SK-N-MC (cell line): ENCODE measurements at regions not wholly inside any gene's neighbourhood (a gene's known extent, or its start where the extent isn't known, plus 50 kb on each side); places are given as distances from the start of the nearest gene placed in this dataset.
"Not testable (repeated sequence)": the region's sequence is repeated elsewhere in the genome, so short reads cannot be mapped to it uniquely, and the experiment has no call there.

Experiments
- DNase-seq: peaks from one replicate; pipeline ENCODE4 v3.0.0-alpha.2; 2011; ENCODE audit warnings: low read depth, low spot score
- H3K27ac ChIP-seq: fragments of 200-600 bp; sonication (generic); 2 replicates; pipeline ENCODE4 v1.5.1; 2016; ENCODE audit warnings: mixed run types
- H3K36me3 ChIP-seq: fragments of 200-600 bp; sonication (generic); 2 replicates; pipeline ENCODE4 v1.6.1; 2017; ENCODE audit warnings: antibody characterized with exemption, low read length, mixed read lengths; ENCODE audit not compliant: insufficient read depth
- H3K4me3 ChIP-seq: fragments of 200-600 bp; sonication (generic); 2 replicates; pipeline ENCODE4 v1.5.1; 2016
- H3K9ac ChIP-seq: fragments of 200-600 bp; sonication (generic); 2 replicates; pipeline ENCODE4 v1.8.0; 2017; ENCODE audit warnings: mixed run types, mixed read lengths; ENCODE audit not compliant: insufficient read length
- H3K9me3 ChIP-seq: fragments of 200-600 bp; sonication (generic); 2 replicates; pipeline ENCODE4 v1.6.1; 2017; ENCODE audit warnings: low read depth, mild to moderate bottlenecking, antibody characterized with exemption, low read length, moderate library complexity, mixed read lengths
- EZH2 ChIP-seq: fragments of 200-600 bp; sonication (generic); IDR thresholded peaks from one replicate; pipeline ENCODE4 v1.6.1; 2017; ENCODE audit warnings: antibody characterized with exemption
- FOXP2 ChIP-seq: optimal IDR thresholded peaks from 2 replicates; pipeline ENCODE3; 2011; ENCODE audit warnings: mild to moderate bottlenecking, moderate library complexity; ENCODE audit not compliant: insufficient read depth; ENCODE audit errors: extremely low read length, control extremely low read depth
- POLR2AphosphoS5 ChIP-seq: IDR thresholded peaks from 2 replicates; pipeline ENCODE4 v1.6.1; 2012; ENCODE audit warnings: mild to moderate bottlenecking, low read depth, low read length, borderline replicate concordance

DNA sequence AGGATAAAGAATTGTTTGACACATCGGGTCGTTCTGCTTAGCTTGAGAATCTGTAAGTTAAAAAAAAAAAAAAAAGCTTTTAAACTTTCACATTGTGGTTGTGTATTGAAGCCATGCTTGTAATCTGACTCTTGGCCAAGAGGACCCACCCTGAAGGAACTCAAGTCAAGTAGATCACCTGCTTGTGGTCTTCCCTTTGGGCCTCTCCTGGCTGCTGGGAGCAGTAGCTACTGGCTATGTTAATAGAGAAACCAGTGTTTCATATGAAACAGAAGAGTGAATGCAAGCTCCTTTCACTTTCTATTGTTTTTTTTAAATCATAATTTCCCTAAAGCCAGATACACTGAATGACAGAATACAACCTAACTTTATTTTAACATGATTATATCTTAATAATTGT, 402.4 kb upstream of the NDST4 start:
- DNase-seq, result no peak
- H3K36me3 ChIP-seq, result no peaks in the 10 kb centered on the region
- TF ChIP-seq FOXP2, result no peak
- TF ChIP-seq POLR2AphosphoS5, result no peak
- no peak for TF ChIP-seq EZH2
- no peak overlapping the region for H3K4me3 ChIP-seq
- H3K9ac ChIP-seq, result no peak overlapping the region
- no peaks in the 10 kb centered on the region for H3K9me3 ChIP-seq
- no peak overlapping the region for H3K27ac ChIP-seq

DNA sequence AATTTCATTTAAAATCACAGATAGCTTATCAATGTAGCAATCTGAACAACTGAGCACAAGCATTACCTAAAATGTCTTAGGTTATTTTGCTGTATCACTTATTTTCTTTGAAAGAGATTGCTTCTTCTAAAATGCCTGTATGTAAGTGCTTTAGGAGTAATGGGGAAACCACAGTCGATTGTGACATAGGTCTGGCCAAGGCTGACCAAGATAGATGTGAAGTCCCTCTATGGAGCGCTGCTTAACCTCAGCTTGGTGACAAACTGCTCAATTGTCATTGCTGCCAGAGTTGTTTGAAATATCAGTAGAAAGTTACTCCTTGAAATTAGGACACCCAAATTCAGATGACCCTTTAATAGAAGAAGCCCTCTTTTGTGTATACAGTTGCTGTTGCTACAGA, 401.9 kb upstream of the NDST4 start:
- Histone ChIP-seq H3K9ac (no peak overlapping the region), H3K4me3 (no peak overlapping the region), H3K36me3 (no peaks in the 10 kb centered on the region), H3K9me3 (no peaks in the 10 kb centered on the region), H3K27ac (no peak overlapping the region)
- DNase-seq, result no peak
- no peak for TF ChIP-seq POLR2AphosphoS5
- TF ChIP-seq EZH2, result no peak
- TF ChIP-seq FOXP2, result no peak

DNA sequence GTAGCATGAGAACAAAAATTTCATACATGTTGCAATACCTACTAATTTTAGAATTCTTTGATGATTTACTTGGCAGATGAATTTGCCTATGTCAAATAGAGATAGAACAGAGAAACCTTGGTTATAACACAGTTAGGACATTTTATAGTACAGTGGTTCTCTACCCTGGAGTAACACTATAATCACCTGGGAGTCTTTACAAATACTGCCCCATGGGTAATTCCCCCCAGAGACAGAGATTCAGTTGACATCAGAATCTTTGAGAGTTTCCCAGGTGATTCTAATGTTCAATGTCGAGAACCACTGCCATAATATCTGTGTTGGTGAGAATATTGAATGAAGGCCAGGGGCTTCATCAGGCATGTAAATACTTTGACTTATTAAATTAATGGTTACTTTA, 401.3 kb upstream of the NDST4 start:
- no peak for DNase-seq
- no peak overlapping the region for H3K9ac ChIP-seq

DNA sequence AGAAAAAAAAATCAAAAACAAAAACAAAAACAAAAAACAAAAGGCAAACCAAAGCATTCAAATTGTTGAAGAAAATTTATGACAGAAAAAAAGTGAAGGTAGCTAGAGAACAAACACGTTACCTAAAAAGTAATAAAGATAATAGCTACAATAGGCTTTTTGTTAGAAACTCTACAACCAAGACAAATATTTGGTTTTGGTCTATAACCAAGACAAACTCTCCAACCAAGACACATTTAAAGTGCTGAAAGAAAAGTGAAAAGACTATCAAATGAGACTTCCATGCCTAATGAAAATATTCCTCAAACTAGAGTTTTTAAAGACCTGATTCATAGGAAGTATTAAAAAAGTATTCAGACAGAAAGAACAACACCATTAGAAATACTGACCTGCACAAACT, 391.9 kb upstream of the NDST4 start:
- no peak overlapping the region for H3K4me3 ChIP-seq
- H3K36me3 ChIP-seq, result no peaks in the 10 kb centered on the region
- H3K9ac ChIP-seq, result no peak overlapping the region
- H3K9me3 ChIP-seq, result no peaks in the 10 kb centered on the region
- H3K27ac ChIP-seq, result no peak overlapping the region
- no peak for DNase-seq
- TF ChIP-seq POLR2AphosphoS5, result no peak
- no peak for TF ChIP-seq EZH2
- no peak for TF ChIP-seq FOXP2

More for the DNA sequence above, 401.3 kb upstream of the NDST4 start:
- Histone ChIP-seq H3K4me3 (no peak overlapping the region), H3K27ac (no peak overlapping the region), H3K9me3 (no peaks in the 10 kb centered on the region), H3K36me3 (no peaks in the 10 kb centered on the region)
- TF ChIP-seq FOXP2, result no peak
- no peak for TF ChIP-seq EZH2
- no peak for TF ChIP-seq POLR2AphosphoS5

DNA sequence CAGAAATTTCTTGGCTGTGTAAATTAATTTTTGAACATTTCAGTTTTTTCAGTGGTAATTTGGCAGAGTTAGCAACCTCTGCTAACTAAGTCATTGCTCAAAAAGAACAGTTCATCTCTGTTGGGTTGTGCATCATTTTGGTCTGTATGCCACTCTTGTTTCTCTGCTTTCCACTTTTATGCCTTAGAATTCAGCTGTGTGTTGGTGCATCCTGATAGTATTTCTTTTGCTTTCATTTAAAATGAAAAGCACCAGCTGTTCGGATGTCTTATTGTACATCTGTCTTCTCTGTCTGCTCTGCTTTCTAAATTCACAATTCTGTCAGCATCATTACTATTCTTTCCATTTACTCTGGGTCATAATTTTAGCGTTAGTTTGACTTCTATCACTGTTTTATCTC, 388.2 kb upstream of the NDST4 start:
- TF ChIP-seq FOXP2 (no peak), POLR2AphosphoS5 (no peak), EZH2 (no peak)
- no peak overlapping the region for H3K9ac ChIP-seq
- H3K36me3 ChIP-seq, result no peaks in the 10 kb centered on the region
- H3K27ac ChIP-seq, result no peak overlapping the region
- no peak overlapping the region for H3K4me3 ChIP-seq
- H3K9me3 ChIP-seq, result 0 out of 2 replicates have a peak, but pooled peaks cover 4% of the 10 kb centered on the region
- no peak for DNase-seq

DNA sequence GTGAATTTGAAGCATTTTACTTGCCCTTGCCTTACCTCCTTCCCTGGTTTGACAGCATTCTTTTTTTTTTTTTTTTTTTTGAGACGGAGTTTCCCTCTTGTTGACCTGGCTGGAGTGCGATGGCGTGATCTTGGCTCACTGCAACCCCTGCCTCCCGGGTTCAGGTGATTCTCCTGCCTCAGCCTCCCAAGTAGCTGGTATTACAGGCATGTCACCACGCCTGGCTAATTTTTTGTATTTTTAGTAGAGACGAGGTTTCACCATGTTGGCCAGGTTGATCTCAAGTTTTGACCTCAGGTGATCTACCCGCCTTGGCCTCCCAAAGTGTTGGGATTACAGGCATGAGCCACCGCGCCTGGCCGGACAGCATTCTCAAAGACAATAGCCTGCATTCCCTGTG, 380.4 kb upstream of the NDST4 start:
- not testable (repeated sequence) for H3K36me3 ChIP-seq, H3K27ac ChIP-seq, H3K9me3 ChIP-seq, H3K9ac ChIP-seq, DNase-seq, H3K4me3 ChIP-seq

DNA sequence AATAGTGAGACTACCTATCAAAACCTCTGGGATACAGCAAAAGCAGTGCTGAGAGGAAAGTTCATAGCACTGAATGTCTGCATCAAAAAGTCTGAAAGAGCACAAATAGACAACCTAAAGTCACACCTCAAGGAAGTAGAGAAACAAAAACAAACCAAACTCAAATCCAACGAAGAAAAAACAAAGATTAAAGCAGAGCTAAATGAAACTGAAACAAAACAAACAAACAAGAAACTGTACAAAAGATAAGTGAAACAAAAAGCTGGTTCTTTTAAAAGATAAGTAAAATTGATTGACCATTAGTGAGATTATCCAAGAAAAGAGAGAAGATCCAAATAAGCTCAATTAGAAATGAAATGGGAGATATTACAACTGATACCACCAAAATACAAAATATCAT, 378.3 kb upstream of the NDST4 start:
- no peak for DNase-seq
- H3K9ac ChIP-seq, result no peak overlapping the region
- TF ChIP-seq POLR2AphosphoS5 (no peak), FOXP2 (no peak), EZH2 (no peak)
- H3K27ac ChIP-seq, result no peak overlapping the region
- H3K9me3 ChIP-seq, result no peaks in the 10 kb centered on the region
- H3K4me3 ChIP-seq, result no peak overlapping the region
- H3K36me3 ChIP-seq, result no peaks in the 10 kb centered on the region

DNA sequence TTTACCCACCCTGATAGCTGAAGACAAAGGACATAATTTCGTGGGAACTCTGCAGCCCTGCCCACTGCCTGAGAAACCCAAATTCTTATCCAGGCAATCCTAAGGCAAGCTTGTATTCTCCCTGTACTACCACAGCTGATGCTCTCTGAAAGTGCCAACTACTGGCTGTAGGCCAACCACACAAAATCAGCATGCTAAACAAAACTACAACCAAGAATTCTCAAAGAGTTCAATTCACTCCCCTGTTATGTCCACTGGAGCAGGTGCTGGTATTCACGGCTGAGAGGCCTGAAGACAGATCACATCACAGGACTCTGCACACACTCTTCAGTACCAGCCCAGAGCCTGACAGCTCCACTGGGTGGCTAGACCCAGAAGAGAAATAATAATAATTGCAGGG, 375.9 kb upstream of the NDST4 start:
- H3K27ac ChIP-seq, result no peak overlapping the region
- TF ChIP-seq FOXP2, result no peak
- TF ChIP-seq EZH2, result no peak
- no peak for TF ChIP-seq POLR2AphosphoS5
- no peaks in the 10 kb centered on the region for H3K9me3 ChIP-seq
- no peak overlapping the region for H3K9ac ChIP-seq
- no peak overlapping the region for H3K4me3 ChIP-seq
- no peaks in the 10 kb centered on the region for H3K36me3 ChIP-seq
- no peak for DNase-seq

DNA sequence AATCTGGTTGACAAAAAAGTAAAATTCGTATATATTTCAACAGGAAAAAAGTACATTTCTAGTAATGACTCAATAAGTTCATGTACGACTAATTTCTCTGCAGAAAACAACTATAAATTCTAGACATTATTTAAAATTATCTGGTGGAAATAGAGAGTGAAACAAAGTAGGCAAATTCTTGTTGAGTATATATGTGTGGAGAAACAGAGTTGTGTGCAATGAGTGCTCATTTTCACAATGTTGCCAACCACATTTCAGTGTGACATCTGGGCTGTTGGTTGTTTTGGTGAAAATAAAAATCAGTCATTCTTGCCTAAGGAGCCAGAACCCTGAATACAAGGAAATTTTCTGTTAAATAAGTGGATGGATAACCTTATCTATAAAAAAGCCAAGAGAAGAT, 372.0 kb upstream of the NDST4 start:
- Histone ChIP-seq H3K4me3 (no peak overlapping the region), H3K36me3 (no peaks in the 10 kb centered on the region), H3K9me3 (no peaks in the 10 kb centered on the region), H3K9ac (no peak overlapping the region), H3K27ac (no peak overlapping the region)
- DNase-seq, result no peak
- no peak for TF ChIP-seq POLR2AphosphoS5
- TF ChIP-seq FOXP2, result no peak
- no peak for TF ChIP-seq EZH2

DNA sequence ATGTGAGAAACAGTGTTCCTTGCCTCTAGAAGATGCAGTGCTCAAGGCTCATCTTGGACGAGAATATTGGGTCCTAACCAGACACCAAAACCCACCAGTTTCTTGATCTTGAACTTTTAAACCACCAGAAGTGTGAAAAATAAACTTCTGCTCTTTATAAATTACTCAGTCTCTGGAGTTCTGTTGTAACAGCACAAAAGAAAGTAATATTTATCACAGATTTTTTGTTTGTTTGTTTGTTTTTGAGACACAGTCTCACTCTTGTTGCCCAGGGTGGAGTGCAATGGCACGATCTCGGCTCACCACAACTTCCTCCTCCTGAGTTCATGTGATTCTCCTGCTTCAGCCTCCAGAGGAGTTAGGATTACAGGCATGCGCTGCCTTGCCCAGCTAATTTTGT, 371.1 kb upstream of the NDST4 start:
- H3K9me3 ChIP-seq, result no peaks in the 10 kb centered on the region
- no peak for DNase-seq
- no peak for TF ChIP-seq POLR2AphosphoS5
- no peak for TF ChIP-seq EZH2
- TF ChIP-seq FOXP2, result no peak
- no peaks in the 10 kb centered on the region for H3K36me3 ChIP-seq
- no peak overlapping the region for H3K9ac ChIP-seq
- no peak overlapping the region for H3K4me3 ChIP-seq
- no peak overlapping the region for H3K27ac ChIP-seq

DNA sequence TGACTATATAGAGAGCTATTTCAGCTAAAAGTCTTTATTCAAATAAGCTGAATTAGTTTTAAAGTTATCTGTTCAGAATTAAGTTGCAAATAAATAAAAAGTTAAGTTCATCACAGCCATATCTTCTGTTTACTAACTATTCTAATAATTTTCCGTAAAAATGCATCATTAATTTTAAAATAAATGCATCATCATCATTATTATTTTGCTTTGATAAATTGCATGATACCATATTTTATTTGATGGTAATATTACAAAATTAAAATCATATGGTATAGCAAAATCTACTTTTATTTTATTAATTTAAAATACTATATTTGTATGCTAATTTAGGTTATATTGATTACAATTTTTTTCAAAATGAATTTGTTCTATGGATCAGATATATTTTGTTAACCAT, 357.3 kb upstream of the NDST4 start:
- Histone ChIP-seq H3K9ac (no peak overlapping the region), H3K9me3 (peaks cover 1% of the 10 kb centered on the region; the same call in 1 of the 2 replicates), H3K4me3 (no peak overlapping the region), H3K27ac (no peak overlapping the region), H3K36me3 (no peaks in the 10 kb centered on the region)
- no peak for TF ChIP-seq POLR2AphosphoS5
- no peak for TF ChIP-seq EZH2
- TF ChIP-seq FOXP2, result no peak
- DNase-seq, result no peak

DNA sequence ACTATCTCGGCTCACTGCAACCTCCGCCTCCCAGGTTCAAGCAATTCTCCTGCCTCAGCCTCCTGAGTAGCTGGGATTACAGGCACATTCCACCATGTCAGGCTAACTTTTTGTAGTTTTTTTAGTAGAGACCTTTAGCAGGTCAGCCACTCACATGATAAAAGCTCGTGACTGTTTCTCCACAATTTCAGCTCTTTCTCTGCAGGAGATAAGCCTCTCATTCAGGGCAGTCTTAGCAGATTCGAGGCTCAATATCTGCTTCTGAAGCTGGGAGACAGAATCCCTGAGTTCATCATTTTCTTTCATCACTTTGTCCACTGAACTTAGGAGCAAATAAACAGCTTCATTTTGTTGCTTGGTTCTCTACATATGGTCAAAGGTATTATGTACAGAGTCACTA, 345.9 kb upstream of the NDST4 start:
- not testable (repeated sequence) for H3K36me3 ChIP-seq, DNase-seq, H3K4me3 ChIP-seq, H3K9ac ChIP-seq, H3K27ac ChIP-seq, H3K9me3 ChIP-seq
